ENCODE measurements at regions not wholly inside any gene's neighbourhood (a gene's known extent, or its start where the extent isn't known, plus 50 kb on each side); places are given as distances from the start of the nearest gene placed in this dataset.

DNA sequence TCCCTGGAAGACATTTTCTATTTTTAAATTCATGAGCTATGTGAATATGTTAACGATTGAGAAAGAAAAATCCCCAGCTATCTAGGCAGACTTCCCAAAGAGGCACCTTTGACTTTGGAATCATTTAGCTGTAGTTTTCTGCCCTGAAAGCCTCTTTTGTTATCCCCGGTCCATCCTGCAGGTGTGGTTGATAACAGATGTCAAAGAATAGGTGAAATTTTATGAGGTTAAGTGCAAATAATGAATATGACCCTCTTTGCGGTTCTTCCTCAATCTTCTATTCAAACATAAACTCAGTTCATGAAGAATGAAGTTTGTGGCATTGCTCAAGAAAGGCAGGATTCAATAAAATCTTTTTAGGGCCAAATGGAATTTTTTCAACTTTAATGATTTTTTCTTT is 51.6 kb upstream of the ATP8B1 start:
- TF ChIP-seq BHLHE40 (IDR thresholded peaks at IDR 0.05; ENCODE audit: low read depth, low read length) = no peak
- no peak for TF ChIP-seq MAFK (IDR thresholded peaks at IDR 0.05; ENCODE audit: low read depth, low read length)
- TF ChIP-seq CTCF (conservative IDR thresholded peaks at IDR 0.05; ENCODE audit: low read depth, low read length) = no peak
- TF ChIP-seq POLR2A (IDR thresholded peaks at IDR 0.05; ENCODE audit: low read depth, low read length) = no peak
- no peak for TF ChIP-seq MAZ (IDR thresholded peaks at IDR 0.05; ENCODE audit: borderline replicate concordance, low read depth, low read length)
- no peak for TF ChIP-seq CEBPB (IDR thresholded peaks at IDR 0.05; ENCODE audit: low read depth, low read length)
- TF ChIP-seq, protein P1, sequence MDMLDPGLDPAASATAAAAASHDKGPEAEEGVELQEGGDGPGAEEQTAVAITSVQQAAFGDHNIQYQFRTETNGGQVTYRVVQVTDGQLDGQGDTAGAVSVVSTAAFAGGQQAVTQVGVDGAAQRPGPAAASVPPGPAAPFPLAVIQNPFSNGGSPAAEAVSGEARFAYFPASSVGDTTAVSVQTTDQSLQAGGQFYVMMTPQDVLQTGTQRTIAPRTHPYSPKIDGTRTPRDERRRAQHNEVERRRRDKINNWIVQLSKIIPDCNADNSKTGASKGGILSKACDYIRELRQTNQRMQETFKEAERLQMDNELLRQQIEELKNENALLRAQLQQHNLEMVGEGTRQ (IDR thresholded peaks at IDR 0.05; ENCODE audit: low read depth, low read length) = no peak
- TF ChIP-seq SMC3 (IDR thresholded peaks at IDR 0.05; ENCODE audit: low read depth, low read length) = no peak
- no peak for TF ChIP-seq RFX5 (IDR thresholded peaks at IDR 0.05; ENCODE audit: low read depth, low read length)

All from IMR-90 (cell line).